Activated T-cell treated with anti-CD3 and anti-CD28 coated beads, Interleukin-2, amount 50 U/mL, for 1 hour (primary cell): ENCODE measurements at regions not wholly inside any gene's neighbourhood (a gene's known extent, or its start where the extent isn't known, plus 50 kb on each side); places are given as distances from the start of the nearest gene placed in this dataset.
"Not testable (repeated sequence)": the region's sequence is repeated elsewhere in the genome, so short reads cannot be mapped to it uniquely, and the experiment has no call there.

Source experiments
- DNase-seq: peaks from one replicate; pipeline ENCODE4 v3.0.0-alpha.2; 2020

DNA sequence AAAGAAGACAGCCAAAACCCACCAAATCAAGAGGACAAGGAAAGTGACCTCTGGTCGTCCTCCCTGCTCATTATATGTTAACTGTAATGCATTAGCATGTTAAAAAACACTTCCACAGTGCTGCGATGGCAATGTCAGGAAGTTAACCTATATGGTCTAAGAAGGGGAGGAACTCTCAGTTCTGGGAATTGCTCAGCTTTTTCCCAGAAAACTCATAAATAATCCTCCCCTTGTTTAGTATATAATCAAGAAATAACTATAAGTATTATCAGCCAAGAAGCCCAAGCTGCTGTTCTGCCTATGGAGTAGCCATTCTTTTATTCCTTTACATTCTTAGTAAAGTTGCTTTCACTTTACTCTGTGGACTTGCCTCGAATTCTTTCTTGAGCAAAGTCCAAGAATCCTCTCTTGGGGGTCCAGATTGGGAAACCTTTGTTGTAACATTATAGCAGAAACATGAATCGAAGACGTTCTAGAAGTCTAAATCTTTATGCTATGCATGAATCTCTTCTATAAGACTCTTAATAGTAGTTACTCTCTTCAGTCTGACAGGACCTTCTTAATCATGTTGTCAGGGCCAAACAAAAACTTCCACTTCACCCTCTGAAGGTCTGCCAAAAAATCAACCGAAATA lies 110.0 kb upstream of the VANGL1 start:
- DNase-seq, result no peak

DNA sequence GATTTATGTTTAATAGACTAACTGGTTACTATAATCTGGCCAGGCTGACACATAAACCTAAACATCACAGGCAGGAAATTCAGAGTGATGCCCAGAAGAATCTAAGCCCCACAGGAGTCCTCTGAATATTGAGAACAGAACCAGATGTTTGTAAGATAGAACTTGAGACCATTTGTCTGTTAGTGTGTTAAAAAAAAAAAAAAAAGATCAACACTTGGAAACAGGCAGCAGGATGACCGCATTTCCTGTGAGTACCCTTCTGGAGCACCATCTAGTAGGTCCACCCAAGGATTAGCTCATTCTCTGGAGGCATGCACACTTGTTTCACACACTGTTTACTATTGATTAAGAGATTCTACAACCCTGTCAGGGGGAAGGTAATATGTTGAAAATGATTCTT lies 111.4 kb upstream of the VANGL1 start:
- no peak for DNase-seq

DNA sequence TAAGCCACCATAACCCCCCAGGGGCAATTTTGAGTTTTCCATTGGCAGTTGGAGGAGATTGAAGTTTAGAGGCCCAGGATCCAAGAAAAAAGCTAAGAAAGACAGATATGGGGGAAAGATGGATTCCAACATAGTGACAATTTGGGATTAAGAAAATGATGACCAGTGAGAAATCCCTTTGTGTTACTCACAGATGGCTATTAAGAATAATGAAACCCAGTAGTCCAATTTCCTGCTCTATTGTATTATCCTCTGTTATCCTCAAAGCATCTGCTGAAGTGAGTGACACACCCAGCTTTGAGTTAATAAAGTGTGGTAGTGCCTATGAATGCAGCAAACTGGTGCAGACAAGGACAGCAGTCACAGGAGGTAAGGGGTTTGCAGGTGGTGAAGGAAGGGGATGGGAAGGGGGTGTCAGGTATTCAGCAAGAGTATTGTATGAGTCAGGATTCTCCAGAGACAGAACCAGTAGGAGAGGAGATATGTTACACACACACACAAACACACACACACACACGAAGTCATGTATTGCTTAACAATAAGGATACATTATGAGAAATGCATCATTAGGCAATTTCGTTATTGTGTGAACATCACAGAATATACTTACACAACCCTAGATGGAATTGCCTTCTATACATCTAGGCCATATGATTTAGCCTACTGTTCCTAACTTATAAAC lies 112.4 kb upstream of the VANGL1 start:
- no peak for DNase-seq

DNA sequence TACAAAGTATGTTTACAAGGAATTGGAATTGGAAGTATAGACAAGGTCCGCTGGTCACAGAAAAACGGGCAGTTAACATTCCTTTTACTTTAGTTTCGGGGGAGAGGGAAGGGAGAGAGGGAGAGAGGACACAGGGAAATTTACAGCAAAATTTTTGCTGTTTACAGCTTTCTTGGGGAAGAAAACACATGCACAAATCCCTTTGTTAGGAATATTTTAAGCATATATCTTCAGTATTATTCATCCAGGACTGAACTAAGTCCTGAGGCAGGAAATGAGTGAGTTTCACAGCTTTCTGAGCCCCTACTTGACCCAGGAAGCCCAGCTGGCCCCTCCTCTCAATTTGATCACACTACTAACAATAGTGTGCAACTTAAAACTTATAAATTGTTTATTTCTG lies 113.4 kb upstream of the VANGL1 start:
- DNase-seq, result not testable (repeated sequence)

DNA sequence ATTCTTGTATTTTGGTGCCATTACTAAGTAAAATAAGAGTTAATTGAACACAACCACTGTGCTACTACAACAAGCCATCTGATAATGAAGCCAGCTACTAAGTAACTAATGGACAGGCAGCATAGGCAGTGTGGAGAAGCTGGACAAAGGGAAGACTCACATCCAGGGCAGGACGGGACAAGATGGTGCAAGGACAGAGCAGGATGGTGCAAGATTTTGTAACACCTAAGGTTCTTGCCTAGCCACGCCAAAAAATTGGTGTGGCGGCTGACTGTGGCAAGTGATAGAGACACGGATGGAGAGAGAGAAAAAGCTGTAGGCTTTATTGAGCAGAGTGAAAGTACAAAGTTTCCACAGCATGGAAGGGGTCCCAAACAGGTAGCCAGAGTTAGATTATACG lies 114.0 kb upstream of the VANGL1 start:
- DNase-seq, result no peak

DNA sequence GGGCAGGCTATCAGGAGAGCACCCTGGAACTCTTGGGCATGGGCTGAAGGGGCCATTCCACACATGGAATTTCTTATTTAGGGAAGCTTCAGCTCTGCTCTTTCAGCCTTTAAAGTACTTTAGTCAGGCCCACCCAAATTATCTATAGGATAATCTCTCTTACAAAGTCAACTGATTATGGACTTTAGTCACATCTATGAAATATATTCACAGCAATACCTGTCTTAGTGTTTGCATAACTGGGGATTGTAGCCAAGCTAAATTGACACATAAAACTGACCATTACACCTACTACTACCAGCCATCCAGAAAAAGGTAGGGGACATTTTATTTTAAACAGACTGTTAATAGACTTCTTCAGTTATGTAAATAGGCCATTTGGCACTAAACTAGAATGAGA lies 114.9 kb upstream of the VANGL1 start:
- no peak for DNase-seq

DNA sequence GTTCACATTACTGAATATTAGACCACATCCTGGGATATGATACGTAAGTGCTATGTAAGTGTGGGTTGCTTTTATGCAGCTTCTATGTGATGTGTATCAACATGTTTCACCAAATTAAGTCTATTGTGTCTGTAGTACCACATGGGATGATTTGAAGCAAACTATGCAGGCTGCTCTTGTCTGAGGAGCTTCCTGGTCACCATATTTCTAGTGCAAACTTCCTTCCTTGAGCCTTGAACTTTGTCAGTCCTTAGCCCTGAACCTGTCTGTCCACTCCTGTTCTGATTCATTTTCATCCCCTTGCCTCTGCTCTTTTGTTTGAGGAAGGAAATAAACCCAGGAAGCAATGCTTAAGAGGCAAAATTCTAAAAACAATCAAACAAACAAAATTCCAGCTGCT lies 117.5 kb upstream of the VANGL1 start:
- DNase-seq, result no peak

DNA sequence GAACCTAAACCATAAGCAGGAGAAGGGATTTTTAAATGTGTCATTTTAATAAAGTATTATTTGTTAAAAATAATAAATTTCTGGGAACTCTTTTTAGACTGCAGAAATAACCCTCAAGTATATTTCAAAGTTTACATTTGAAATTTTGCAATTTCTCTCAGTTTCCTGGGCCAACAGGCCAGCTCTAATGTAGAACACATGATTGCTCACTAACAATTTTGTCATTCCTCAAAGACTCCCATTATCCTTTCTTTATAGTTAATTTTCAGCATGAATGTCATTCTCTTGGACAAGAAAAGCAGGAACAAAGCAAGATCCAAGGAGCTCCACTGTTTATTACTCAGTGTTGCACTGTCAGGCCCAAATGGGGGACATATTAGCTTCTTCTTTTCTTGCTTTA lies 119.4 kb upstream of the VANGL1 start:
- no peak for DNase-seq

DNA sequence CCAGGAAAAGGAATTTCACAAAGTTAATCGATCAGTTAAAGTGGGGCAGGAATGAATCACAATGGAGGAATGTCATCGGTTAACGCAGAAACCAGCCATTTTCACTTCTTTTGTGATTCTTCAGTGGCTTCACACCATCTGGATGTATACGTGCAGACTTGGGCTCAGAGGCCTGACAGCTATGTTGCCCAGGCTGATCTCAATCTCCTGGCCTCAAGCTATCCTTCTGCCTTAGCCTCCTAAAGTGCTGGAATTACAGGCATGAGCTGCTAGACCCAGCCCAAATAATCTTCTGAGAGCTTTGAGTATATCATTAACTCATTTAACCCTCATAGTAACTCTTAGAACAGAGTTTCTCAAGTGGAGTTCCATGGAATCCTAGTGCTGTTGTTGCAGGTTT lies 126.5 kb upstream of the VANGL1 start:
- DNase-seq, result no peak

DNA sequence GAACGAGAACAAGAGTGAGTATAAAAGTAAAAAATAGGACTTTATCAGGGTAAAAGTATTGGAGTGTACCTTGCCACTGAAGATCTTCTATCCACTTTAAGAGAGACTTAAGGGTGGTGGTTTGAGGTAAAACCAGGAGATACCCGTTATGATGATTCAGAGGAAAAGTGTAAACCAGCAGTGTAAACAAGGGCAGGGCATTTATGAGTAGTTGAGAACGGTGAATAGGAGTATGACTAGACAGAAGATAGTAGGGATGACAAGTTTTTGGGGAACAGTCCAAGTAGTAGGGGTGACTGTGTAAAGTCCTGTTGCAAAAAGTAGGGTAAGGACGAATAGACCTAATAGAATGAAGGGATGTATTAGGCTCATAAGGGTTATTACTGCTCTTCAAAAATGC lies 131.5 kb upstream of the VANGL1 start:
- DNase-seq, result not testable (repeated sequence)

DNA sequence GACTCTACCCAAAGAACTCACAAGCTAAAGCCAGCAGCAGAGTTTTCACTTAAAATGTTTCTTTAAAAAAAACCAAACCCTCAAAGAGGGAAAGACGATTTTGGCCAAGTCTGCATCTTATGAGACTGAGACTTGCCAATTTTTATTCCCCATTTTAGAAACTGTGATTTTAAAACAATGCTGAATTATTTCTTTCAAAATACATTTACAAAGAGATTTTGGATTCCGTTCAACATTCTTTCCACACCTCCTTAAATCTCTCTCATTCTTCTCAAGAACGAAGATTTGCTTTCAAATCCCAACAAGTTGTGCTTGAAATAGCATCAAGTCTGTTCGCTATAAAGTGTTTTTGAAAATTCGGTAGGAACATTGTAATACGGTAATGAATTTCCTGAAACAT lies 133.9 kb upstream of the VANGL1 start:
- no peak for DNase-seq

DNA sequence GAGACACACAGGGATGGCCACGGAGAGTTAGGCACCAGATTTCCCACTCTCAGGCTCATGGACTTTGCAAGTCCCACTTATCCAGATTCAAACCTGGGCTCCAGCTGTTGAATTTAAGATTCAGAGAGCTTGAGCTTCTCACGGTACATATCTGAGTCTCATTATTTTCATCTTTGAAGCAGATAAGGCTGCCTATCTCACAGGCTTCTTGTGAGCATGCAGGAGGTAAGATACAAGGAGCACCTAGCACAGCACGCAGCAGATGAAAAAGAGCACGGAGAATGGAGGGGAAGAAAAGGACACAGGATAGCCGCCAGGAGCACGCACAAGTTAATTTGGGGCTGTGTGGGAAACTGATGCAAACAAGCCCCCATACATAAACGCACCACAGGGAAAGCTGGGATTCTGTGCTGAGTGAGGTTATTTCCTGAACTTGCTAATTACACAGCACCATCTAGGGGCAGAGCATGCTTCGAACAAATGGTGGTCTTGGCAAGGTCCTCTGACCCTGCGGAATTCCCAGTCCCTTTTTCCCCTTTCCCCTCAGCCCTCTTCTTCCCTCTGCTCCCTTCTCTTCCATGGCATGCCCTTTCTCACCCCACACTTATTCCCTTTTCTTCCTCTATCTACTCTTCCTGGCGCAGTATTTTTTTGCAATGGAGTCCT lies 134.7 kb upstream of the VANGL1 start:
- DNase-seq, result no peak

DNA sequence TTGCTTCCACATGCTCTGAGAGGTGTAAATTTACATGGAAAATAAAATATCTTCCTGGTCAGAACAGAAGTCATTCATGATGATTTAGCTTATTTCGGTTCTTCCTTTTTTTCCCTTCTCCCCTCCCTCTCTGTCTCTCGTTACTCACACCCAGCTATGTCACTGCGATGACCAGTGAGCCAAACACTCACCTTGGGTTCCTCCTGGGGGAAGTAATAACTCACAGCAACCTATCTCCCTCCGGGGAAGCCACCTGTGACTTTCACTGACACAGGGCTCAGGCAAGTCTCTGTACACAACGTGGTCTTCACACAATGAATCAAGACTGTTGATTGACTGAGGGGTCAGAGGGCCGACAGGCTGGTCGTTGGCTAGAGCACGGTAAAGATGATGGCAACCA lies 135.3 kb upstream of the VANGL1 start:
- no peak for DNase-seq

DNA sequence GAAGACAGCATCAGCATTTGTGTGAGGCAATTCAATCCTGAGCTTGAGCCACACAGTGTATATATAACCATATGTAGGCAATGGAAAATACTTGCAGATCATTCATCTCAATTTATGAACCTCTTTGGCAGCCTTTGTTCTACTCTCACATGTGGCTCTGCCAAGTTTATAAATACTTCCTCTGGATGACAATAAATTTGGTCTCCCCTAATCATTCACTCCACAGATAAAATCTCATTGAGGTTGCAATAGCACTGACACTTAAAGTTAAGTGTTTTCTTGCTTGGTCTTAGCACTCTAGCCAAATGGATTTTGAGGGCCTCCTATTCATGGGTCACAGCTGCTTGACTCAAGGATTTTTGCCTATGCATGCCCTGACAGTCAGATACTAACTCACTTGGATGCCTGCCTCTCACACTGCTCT lies 136.6 kb upstream of the VANGL1 start:
- no peak for DNase-seq

DNA sequence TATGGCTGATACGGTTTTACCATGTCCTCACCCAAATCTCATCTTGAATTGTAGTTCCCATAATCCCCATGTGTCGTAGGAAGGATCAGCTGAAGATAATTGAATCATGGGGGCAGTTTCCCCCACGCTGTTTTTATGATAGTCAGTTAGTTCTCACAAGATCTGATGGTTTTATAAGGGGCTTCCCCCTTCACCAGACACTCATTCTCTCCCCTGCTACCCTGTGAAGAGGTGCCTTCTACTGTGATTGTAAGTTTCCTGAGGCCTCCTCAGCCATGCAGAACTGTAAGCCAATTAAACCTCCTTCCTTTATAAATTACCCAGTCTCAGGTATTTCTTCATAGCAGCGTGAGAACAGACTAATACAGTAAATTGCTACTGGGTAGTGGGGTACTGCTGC lies 139.6 kb upstream of the VANGL1 start:
- not testable (repeated sequence) for DNase-seq

DNA sequence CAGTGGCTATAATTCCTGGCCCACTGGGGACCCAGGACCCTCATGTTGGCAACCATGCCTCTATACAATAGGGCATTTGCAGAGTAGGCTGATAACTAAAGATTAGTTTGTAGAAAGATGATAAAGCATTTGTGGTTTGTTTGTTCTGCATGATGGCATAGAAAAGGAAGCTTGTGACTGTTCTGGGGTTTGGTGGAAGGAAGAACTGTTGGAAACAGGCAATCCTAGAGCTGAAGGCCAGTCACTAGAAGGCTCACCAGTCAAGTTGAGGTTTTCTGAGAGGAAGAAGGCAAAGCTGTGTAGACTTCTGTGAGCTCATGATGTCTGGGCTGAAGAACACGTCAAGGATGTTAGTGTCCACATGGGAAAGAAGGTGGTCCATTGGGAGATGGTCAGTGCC lies 140.3 kb upstream of the VANGL1 start:
- no peak for DNase-seq

DNA sequence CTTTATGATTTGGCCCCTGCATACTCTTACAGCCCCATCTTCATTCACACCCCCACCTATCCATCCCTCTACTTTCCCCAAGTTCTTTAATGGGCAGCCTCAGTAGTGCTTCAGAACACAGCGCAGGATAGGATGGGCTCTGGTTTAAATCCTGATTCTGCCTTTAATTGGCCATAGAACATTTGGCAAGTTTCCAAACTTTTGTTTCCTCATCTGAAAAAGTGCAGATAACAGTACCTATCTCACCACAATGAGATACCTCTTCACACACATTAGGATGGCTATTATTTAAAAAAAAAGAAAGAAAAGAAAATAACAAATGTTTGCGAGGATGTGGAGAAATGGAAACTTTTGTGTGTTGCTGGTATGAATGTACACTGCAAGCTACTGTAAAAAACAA lies 142.5 kb upstream of the VANGL1 start:
- no peak for DNase-seq

DNA sequence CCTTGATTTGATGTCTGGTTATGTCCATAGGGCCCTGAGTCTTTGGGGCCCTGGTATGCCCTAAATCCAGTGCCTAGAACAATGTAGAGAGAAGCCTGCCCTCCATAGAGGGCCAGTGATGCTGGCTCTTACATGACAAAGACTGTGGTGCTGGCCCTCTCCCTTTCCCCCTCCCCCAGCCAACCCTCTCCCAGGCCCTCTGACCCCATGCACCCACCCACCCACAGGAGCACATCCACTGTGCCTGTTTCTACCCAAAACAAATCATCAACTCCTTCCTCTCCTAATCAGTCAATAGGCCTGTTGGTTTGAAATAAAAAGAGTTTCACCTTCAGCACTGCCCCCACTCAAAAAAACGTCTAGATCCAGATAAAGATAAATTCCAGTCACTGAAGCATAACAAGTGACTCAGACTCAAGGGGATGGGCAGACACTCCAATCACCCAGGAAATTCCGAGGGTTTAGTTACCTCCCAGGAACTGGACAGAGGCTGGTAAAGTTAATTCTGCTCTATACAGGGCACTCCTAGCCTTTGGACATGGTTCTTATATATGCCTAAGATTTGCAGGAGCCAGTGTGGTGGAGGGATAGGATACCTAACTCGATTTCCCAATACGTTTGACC lies 144.8 kb upstream of the VANGL1 start:
- no peak for DNase-seq

DNA sequence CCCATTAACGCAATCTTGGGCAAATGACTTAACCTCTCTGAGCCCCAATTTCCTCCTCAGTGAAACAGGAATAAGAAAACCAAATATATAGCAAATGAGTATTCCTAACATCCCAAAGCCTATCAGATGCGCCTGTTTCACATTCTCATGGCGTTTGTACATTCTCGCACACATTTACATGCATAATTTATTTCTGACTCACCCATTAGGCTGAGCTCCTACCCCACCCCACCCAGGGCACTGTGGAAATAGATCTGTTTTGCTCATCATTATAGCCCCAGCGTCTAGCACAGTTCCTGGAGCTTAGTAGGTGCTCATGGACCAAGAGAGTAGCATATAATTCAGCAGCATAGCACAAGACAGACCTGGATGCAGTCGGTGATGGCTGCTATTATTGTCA lies 146.1 kb upstream of the VANGL1 start:
- DNase-seq, result no peak

DNA sequence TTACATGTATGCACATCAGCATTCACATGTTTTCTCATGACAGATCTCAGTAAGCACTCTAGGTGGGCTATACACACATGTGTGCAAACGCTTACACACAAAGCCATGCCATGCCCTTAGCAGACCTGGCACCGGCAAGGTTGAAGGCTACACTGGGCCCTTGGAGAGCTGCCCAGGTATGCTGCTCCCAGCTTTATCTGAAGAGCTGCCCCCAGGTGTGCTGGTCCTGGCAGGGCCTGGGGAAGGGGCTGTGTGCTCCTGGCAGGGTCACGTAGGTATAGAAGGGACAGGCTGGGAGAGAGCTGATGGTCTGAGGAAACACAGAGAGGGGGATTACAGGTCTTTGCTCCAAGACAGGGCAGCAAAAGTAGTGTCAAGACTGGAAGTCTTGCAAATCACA lies 146.7 kb upstream of the VANGL1 start:
- DNase-seq, result no peak

DNA sequence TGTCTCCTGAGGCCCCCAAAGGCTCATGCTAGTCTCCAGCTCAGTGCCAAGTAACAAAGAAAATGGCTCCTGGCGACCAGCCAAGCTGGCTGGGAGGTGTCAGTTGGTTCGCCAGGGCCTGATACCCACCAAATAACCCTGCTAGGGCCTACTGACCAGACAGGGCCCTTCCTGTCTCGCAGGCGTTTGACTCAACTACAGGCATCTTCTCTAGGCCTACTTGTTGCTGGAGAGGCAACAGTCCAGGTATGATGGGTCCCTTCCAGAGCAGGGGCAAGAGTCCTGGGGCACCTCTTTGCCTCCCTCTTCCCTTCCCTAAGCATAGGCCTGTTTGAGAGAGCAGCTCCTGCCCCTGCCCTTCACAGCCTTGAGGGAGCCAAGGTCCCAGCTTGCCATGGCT lies 147.9 kb upstream of the VANGL1 start:
- DNase-seq, result no peak

DNA sequence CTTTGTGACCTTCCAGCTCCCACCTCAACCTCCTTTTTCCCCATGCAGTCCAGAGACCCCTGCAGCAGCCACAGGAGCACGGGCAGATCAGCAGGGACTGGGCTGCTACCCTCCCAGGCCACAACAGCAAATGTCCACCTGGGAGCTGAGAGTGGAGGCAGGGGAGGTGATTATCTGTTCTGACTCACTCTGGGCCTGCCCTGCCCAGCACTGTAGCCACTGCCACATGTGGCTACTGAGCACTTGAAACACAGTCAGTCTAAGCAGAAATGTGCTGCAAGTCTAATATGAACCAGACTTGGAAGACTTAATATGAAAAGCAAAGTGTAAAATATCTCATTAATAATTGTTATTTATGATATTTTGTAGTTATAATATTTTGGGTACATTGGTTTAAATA lies 148.9 kb upstream of the VANGL1 start:
- DNase-seq, result no peak

DNA sequence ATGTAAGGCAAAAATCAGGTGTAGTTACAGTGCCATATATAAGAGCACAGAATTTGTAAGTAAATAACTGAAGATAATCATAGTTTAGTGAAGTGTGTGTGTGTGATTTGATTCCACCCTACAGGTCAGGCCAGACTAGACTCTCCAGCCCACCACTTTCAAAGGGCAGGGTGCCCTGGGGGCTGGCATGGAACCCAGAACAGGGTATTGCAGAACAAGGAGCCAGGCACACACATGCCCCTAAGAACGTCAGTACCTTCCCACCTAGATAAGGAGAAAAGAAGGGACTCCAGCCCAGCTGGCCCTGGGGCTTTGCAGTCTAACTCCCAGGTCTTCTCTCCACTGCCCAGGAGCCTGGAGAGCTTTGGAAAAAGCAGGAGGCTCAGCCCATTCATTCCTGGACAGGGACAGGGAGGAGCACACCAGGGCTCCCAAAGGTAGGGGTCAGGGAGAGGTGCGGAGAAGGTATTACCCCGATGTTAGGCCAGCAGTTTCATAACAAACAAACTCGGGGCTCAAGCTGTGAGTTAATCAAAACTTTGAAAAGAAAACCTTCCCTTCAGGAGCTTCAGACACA lies 149.7 kb upstream of the VANGL1 start:
- DNase-seq, result no peak
